22Rv1 (cell line): ENCODE measurements at regions not wholly inside any gene's neighbourhood (a gene's known extent, or its start where the extent isn't known, plus 50 kb on each side); places are given as distances from the start of the nearest gene placed in this dataset.

Source experiments
- CTCF ChIP-seq: fragments of 450-650 bp; IDR thresholded peaks from 2 replicates; pipeline ENCODE4 v1.5.1; 2017; ENCODE audit warnings: mild to moderate bottlenecking
- ZFX ChIP-seq: fragments of 450-650 bp; IDR thresholded peaks from 2 replicates; pipeline ENCODE4 v1.6.1; 2017; ENCODE audit warnings: antibody characterized with exemption, borderline replicate concordance

- no peak for TF ChIP-seq CTCF
- TF ChIP-seq ZFX = no peak
Observed at GRCh38 chr13:106681997-106682396, 114.1 kb upstream of the ARGLU1 start.
